ENCODE measurements at regions not wholly inside any gene's neighbourhood (a gene's known extent, or its start where the extent isn't known, plus 50 kb on each side); places are given as distances from the start of the nearest gene placed in this dataset.
A peak's percentile ranks its signal among the peaks of the same experiment; 100 is the strongest.

GRCh38 chr20:56828402-56828801, 199.3 kb downstream of the TFAP2C start:
- H2BK120ac ChIP-seq (ENCODE audit: insufficient read depth, low read length, poor library complexity), result peak overlapping the region; percentile 28
- no peak overlapping the region for H3K18ac ChIP-seq (ENCODE audit: low read length)
- no peak overlapping the region for H3K27ac ChIP-seq (ENCODE audit: low read depth, low read length)
- no peak overlapping the region for H3K4me3 ChIP-seq (ENCODE audit: low read depth, low read length)
- no peak overlapping the region for H2BK5ac ChIP-seq (ENCODE audit: low read depth, low read length, poor library complexity)
- DNase-seq, result no peak
- WGBS (ENCODE audit: extremely low coverage, insufficient coverage, insufficient read length), result no CpG with 5 or more reads among the region's 9 CpGs
- H3K4me2 ChIP-seq (ENCODE audit: low read length), result no peak overlapping the region
- no peak overlapping the region for H3K4ac ChIP-seq (ENCODE audit: low read depth, low read length)
- H3K4me1 ChIP-seq (ENCODE audit: control insufficient read depth in 1 of 2, insufficient read depth in 2 of 2, low read length in 2 of 2), result peaks cover 18 to 20% of the 10 kb centered on the region in 2 experiments
- no peaks in the 10 kb centered on the region for H3K27me3 ChIP-seq (ENCODE audit: insufficient read depth, low read length)
- H4K12ac ChIP-seq (ENCODE audit: low read depth, low read length), result no peak overlapping the region
- H3K36me3 ChIP-seq (ENCODE audit: control insufficient read depth in 1 of 2, insufficient read depth in 2 of 2, low read length in 2 of 2), result no peaks in the 10 kb centered on the region
- peak overlapping the region; percentile 13 for H3K14ac ChIP-seq (ENCODE audit: low read length)
- no peak overlapping the region for H4K91ac ChIP-seq (ENCODE audit: low read depth, low read length)
- peak overlapping the region; percentile 37 for H2AK5ac ChIP-seq (ENCODE audit: low read length)
- peak overlapping the region; percentile 24 for H4K8ac ChIP-seq (ENCODE audit: low read depth, low read length)
- no peak overlapping the region for H3K9ac ChIP-seq (ENCODE audit: low read length)
- H3K9me3 ChIP-seq (ENCODE audit: insufficient read depth, low read depth, low read length), result no peaks in the 10 kb centered on the region
- H3K79me1 ChIP-seq (ENCODE audit: low read length), result peaks cover 12% of the 10 kb centered on the region
- H2BK12ac ChIP-seq (ENCODE audit: low read length), result peak overlapping the region; percentile 32
- H3K79me2 ChIP-seq (ENCODE audit: control insufficient read depth, insufficient read depth, low read length, poor library complexity), result no peaks in the 10 kb centered on the region
- no peak overlapping the region for H3K23ac ChIP-seq (ENCODE audit: low read length)
- no peak overlapping the region for H2AFZ ChIP-seq (ENCODE audit: insufficient read depth, low read length, poor library complexity)

- Histone ChIP-seq H2BK12ac (ENCODE audit: low read length) (peak overlapping the region; percentile 3), H3K79me1 (ENCODE audit: low read length) (peaks cover 15% of the 10 kb centered on the region), H3K14ac (ENCODE audit: low read length) (peak overlapping the region; percentile 11), H3K27me3 (ENCODE audit: insufficient read depth, low read length) (no peaks in the 10 kb centered on the region), H2BK120ac (ENCODE audit: insufficient read depth, low read length, poor library complexity) (no peak overlapping the region), H3K9me3 (ENCODE audit: insufficient read depth, low read depth, low read length) (no peaks in the 10 kb centered on the region), H3K27ac (ENCODE audit: low read depth, low read length) (no peak overlapping the region), H3K79me2 (ENCODE audit: control insufficient read depth, insufficient read depth, low read length, poor library complexity) (peaks cover 2% of the 10 kb centered on the region), H3K4me2 (ENCODE audit: low read length) (no peak overlapping the region), H3K4me3 (ENCODE audit: low read depth, low read length) (no peak overlapping the region), H3K18ac (ENCODE audit: low read length) (no peak overlapping the region), H4K8ac (ENCODE audit: low read depth, low read length) (no peak overlapping the region), H2BK5ac (ENCODE audit: low read depth, low read length, poor library complexity) (no peak overlapping the region), H4K91ac (ENCODE audit: low read depth, low read length) (no peak overlapping the region), H3K4me1 (ENCODE audit: control insufficient read depth in 1 of 2, insufficient read depth in 2 of 2, low read length in 2 of 2) (peaks cover 18 to 23% of the 10 kb centered on the region in 2 experiments), H2AK5ac (ENCODE audit: low read length) (peak overlapping the region; percentile 15), H2AFZ (ENCODE audit: insufficient read depth, low read length, poor library complexity) (no peak overlapping the region), H3K4ac (ENCODE audit: low read depth, low read length) (no peak overlapping the region), H4K12ac (ENCODE audit: low read depth, low read length) (no peak overlapping the region), H3K36me3 (ENCODE audit: control insufficient read depth in 1 of 2, insufficient read depth in 2 of 2, low read length in 2 of 2) (no peaks in the 10 kb centered on the region), H3K23ac (ENCODE audit: low read length) (no peak overlapping the region), H3K9ac (ENCODE audit: low read length) (no peak overlapping the region)
- DNase-seq, result no peak
- no CpG with 5 or more reads among the region's 17 CpGs for WGBS (ENCODE audit: extremely low coverage, insufficient coverage, insufficient read length)
These were observed 200.8 kb downstream of the TFAP2C start for GRCh38 chr20:56829788-56830385.

DNA sequence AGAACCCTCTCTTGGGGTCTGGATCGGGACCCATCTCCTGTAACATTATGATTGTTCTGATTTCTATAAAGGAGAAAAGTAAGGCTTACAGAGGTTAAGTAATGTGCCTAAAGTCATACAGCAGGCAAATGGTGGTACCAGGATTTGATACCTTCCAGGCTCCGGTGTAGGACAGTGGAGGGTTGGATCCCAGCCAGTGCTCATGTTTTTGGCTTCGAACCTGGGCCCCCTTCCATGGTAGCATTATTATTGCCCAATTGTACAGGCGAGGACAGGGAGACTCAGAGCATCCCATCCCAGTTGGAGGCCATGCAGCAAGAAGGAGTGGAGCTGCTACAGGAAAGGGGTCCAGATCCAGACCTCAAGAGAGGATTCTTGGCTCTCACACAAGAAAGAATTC, 202.7 kb downstream of the TFAP2C start:
- no peaks in the 10 kb centered on the region for H3K27me3 ChIP-seq (ENCODE audit: insufficient read depth, low read length)
- no peak overlapping the region for H3K4me2 ChIP-seq (ENCODE audit: low read length)
- no peak overlapping the region for H3K18ac ChIP-seq (ENCODE audit: low read length)
- no peak for DNase-seq
- no CpG with 5 or more reads among the region's 4 CpGs for WGBS (ENCODE audit: extremely low coverage, insufficient coverage, insufficient read length)
- H2AK5ac ChIP-seq (ENCODE audit: low read length), result no peak overlapping the region
- H2BK5ac ChIP-seq (ENCODE audit: low read depth, low read length, poor library complexity), result peak overlapping the region; percentile 0
- no peak overlapping the region for H4K12ac ChIP-seq (ENCODE audit: low read depth, low read length)
- H3K79me1 ChIP-seq (ENCODE audit: low read length), result peaks cover 15% of the 10 kb centered on the region
- H4K8ac ChIP-seq (ENCODE audit: low read depth, low read length), result no peak overlapping the region
- H3K4ac ChIP-seq (ENCODE audit: low read depth, low read length), result no peak overlapping the region
- no peak overlapping the region for H3K23ac ChIP-seq (ENCODE audit: low read length)
- no peaks in the 10 kb centered on the region for H3K36me3 ChIP-seq (ENCODE audit: control insufficient read depth in 1 of 2, insufficient read depth in 2 of 2, low read length in 2 of 2)
- H3K9ac ChIP-seq (ENCODE audit: low read length), result no peak overlapping the region
- H3K27ac ChIP-seq (ENCODE audit: low read depth, low read length), result no peak overlapping the region
- H2BK120ac ChIP-seq (ENCODE audit: insufficient read depth, low read length, poor library complexity), result peak overlapping the region; percentile 52
- no peak overlapping the region for H2AFZ ChIP-seq (ENCODE audit: insufficient read depth, low read length, poor library complexity)
- peak overlapping the region; percentile 84 for H4K91ac ChIP-seq (ENCODE audit: low read depth, low read length)
- H2BK12ac ChIP-seq (ENCODE audit: low read length), result peak overlapping the region; percentile 1
- peaks cover 2% of the 10 kb centered on the region for H3K79me2 ChIP-seq (ENCODE audit: control insufficient read depth, insufficient read depth, low read length, poor library complexity)
- H3K14ac ChIP-seq (ENCODE audit: low read length), result peak overlapping the region; percentile 2
- H3K4me1 ChIP-seq (ENCODE audit: control insufficient read depth in 1 of 2, insufficient read depth in 2 of 2, low read length in 2 of 2), result peaks cover 18 to 23% of the 10 kb centered on the region in 2 experiments
- no peaks in the 10 kb centered on the region for H3K9me3 ChIP-seq (ENCODE audit: insufficient read depth, low read depth, low read length)
- no peak overlapping the region for H3K4me3 ChIP-seq (ENCODE audit: low read depth, low read length)

DNA sequence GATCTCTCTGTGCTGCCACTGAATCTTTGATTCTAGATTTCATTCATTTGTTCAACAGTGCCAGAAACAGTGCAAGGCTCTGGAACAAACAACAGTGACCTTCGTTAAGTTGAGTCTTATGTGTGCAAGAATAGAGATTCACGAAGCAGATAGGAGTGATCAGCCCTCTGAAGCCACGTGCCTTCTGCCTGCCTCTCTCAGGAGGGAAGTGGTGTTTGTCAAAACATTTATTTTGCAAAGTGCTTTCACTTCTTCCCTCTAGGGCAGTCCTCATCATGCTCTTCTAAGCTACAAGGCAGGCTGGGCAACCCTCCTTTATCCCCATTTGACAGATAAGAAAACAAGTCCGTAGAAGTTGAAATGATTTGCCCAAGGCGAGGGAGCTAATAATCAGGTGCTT, 204.3 kb downstream of the TFAP2C start:
- no peaks in the 10 kb centered on the region for H3K36me3 ChIP-seq (ENCODE audit: control insufficient read depth in 1 of 2, insufficient read depth in 2 of 2, low read length in 2 of 2)
- peaks cover 2% of the 10 kb centered on the region for H3K79me2 ChIP-seq (ENCODE audit: control insufficient read depth, insufficient read depth, low read length, poor library complexity)
- no peak overlapping the region for H3K9ac ChIP-seq (ENCODE audit: low read length)
- peaks cover 15 to 17% of the 10 kb centered on the region in 2 experiments for H3K4me1 ChIP-seq (ENCODE audit: control insufficient read depth in 1 of 2, insufficient read depth in 2 of 2, low read length in 2 of 2)
- no peak overlapping the region for H3K18ac ChIP-seq (ENCODE audit: low read length)
- H3K14ac ChIP-seq (ENCODE audit: low read length), result peak overlapping the region; percentile 54
- peak overlapping the region; percentile 60 for H3K27ac ChIP-seq (ENCODE audit: low read depth, low read length)
- H3K23ac ChIP-seq (ENCODE audit: low read length), result no peak overlapping the region
- H2AFZ ChIP-seq (ENCODE audit: insufficient read depth, low read length, poor library complexity), result no peak overlapping the region
- H3K27me3 ChIP-seq (ENCODE audit: insufficient read depth, low read length), result no peaks in the 10 kb centered on the region
- no peak overlapping the region for H2AK5ac ChIP-seq (ENCODE audit: low read length)
- DNase-seq, result peak in 1 of 2 donors; percentile 28
- no peaks in the 10 kb centered on the region for H3K9me3 ChIP-seq (ENCODE audit: insufficient read depth, low read depth, low read length)
- H4K91ac ChIP-seq (ENCODE audit: low read depth, low read length), result peak overlapping the region; percentile 66
- no CpG with 5 or more reads among the region's 5 CpGs for WGBS (ENCODE audit: extremely low coverage, insufficient coverage, insufficient read length)
- peaks cover 11% of the 10 kb centered on the region for H3K79me1 ChIP-seq (ENCODE audit: low read length)
- H4K12ac ChIP-seq (ENCODE audit: low read depth, low read length), result no peak overlapping the region
- no peak overlapping the region for H3K4me2 ChIP-seq (ENCODE audit: low read length)
- no peak overlapping the region for H3K4ac ChIP-seq (ENCODE audit: low read depth, low read length)
- no peak overlapping the region for H2BK120ac ChIP-seq (ENCODE audit: insufficient read depth, low read length, poor library complexity)
- peak overlapping the region; percentile 41 for H4K8ac ChIP-seq (ENCODE audit: low read depth, low read length)
- peak overlapping the region; percentile 75 for H2BK5ac ChIP-seq (ENCODE audit: low read depth, low read length, poor library complexity)
- no peak overlapping the region for H3K4me3 ChIP-seq (ENCODE audit: low read depth, low read length)
- H2BK12ac ChIP-seq (ENCODE audit: low read length), result no peak overlapping the region
